ENCODE measurements at regions not wholly inside any gene's neighbourhood (a gene's known extent, or its start where the extent isn't known, plus 50 kb on each side); places are given as distances from the start of the nearest gene placed in this dataset.
A peak's percentile ranks its signal among the peaks of the same experiment; 100 is the strongest.

DNA sequence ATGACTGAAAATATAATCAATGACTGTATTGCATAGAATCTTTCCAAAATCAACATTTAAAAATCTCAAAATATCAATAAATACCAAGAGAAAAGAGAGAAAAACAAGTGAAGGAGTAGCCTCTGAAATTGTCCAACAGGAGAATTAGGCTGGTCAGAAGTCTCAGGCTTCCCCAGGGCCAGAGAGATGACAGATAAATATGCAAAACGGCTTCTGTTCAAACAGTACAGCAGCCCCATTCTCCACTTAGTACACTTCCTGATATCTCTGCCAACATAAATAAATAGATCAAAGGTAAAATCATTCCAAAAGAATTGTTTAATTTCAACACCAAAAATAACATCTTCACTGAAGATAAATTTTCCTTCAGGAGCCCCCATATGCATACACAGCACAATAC, 204.7 kb upstream of the GABRA2 start:
- DNase-seq = peak; percentile 4

DNA sequence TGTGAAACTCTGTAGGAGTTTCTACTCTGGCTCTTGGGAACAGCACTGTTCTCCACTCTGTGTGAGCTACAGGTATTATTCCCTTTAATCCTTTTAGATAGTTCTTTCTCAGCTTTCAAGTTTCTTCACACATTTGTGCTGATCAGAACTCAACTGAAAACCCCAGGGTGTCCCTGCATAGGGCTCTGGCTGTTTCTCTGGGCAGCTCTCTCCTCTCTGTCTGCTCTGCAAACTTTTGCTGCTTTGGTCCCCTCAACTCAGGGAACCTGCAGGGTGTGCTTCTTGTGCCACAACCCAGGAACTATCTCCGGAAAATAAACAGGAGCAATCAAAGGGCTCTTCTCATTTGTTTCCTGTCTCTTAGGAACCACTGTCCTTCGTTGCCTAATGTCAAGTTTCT, 196.6 kb upstream of the GABRA2 start:
- no peak for DNase-seq

DNA sequence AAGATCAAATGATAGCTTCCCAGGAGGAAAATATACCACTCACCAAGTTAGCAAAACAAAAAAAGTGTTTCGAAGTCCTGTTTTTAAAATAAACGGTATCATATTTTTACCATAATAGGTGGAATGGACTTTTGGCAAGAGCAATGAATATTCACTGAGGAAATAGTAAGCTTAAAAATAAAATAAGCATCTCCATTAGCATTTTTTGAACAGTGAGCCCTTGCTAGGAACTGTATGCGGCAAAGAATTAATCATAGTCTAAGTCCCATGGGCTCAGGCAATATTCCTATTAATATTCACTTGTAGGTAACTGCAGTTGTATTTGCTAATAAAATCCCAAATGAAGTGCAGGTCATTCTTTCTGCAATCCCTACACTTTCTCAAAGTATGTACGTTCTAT, 191.7 kb upstream of the GABRA2 start:
- no peak for DNase-seq

DNA sequence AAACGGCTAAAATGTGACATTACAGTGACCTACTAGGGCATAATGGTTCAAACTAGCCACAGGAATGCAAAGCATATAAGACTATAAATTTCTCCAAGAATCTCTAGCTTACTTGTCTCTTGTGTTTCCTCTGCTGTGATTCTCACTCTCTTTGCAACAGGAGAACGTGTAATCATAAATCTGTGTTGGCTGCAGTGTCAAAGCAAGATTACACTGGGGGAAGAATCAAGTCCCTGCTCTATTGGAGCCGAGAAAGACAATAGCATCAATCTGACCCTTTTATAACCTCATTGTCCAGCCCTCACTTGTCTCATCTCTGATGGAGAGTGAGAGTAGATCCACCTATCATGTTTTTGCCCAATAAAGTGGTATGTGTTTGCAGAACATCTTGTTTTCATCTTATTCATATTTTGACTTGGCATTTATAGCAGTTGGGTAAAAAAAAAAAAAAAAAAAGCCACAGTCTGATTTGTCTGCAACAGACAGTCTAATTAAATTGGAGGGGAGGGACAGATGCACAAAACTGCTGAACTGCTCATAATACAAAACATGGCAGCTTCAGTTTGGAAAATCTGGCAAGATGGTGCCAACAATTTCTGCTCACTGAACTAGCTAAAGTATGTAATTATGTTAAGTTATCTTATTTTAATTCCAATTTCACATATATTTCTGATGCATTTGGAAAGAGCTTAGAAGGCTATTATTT, 165.0 kb upstream of the GABRA2 start:
- no peak for DNase-seq

DNA sequence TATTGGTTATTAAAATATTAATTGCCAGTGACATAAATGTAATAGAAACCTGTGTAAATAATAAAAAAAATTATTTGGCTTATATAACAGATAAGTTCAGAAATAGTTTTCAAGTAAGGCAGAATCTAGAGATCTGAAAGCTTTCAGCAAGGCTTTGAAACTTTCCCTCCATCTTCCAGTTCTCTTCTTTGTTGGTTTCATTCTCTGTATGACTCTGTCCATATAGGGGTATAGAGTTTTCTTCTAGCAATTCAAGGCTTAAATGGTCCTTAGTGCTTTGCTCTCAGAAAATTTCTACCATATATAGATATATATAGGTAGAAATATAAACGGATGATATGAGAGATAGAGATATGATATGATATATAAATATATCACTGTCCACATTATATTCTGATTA, 160.5 kb upstream of the GABRA2 start:
- DNase-seq = no peak

DNA sequence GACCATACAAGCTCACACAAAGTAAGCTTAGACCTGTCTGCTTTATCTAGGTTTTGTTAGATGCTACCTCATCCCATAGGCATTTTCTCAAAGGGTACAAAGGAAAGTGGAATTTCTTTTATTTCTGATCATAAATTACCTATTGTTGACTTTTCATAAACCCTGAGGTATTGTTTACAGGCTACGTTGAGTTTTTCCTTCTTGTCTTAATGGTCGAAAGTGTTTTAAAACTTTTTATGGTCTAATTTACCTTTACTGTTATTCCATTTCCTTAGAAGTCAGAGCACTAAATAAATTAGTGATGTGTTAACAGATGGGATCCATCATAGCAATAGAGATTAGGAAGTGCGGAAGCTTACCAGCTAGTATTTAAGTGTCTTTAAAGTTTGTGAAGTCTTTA, 159.2 kb upstream of the GABRA2 start:
- no peak for DNase-seq

DNA sequence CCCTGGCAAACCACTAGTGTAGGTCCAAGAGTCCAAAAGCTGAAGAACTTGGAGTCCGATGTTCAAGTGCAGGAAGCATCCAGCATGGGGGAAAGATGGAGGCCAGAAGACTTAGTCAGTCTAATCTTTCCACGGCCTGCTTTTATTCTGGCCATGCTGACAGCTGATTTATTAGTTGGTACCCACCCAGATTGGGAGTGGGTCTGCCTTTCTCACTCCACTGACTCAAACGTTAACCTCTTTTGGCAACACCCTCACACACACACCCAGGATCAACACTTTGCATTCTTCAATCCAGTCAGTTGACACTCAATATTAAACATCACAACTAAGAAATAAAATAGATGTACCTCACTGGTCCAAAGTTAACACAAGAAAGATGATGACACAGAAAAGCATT, 134.8 kb upstream of the GABRA2 start:
- DNase-seq = no peak

DNA sequence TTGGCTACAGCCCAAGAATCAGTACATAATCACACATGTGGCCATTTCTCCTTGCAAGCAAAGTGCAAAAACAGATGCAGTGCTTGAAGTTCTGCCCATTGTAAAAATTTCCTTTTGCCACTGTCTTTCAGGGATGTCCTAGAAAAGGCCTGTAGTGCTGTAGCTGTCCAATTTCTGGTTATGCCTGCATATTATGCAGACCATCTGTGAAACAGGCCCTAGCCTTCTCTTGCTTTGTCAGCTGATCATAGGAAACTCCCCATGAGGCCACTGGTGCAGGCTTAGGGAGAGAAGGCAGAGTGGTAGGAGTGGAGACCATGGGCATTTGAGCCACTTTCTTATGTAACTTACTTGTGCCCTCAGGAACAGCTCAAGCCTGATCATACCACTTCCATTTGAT, 130.4 kb upstream of the GABRA2 start:
- DNase-seq = no peak

DNA sequence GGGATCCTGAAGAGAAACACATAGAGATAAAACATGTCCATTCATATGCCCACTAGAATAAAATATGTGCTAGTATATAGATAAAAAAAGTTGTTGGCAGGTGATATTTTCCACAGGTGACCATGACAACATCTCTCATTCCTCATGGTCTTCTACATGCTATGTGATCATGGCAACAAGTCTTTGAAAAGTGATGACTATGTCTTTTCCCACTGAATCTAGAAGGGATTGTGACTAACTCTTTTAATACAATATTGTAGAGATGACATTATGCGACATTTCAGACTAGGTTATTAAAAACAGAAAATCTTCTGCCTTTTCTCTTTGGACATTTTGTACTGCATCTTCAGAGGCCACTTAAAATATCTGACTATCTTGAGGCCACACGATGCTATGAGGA, 126.0 kb upstream of the GABRA2 start:
- DNase-seq = no peak

DNA sequence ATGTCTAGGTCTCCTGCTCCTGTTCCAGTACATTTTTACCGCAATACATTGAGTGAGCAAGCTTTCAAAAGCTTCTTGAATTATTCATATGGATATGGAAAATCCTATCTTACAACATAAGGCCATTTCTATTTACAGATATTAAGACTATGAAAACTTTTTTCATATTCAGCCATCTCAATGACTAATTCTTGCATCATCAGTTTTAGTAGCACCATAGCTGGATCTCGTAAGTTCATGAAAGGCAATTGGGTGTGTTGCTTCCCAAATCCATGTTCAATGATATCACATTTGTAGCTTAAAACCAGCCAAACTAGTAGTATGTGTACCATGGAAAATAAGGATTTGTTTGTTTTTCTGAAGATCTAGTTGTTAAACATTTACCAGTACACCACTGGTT, 118.3 kb upstream of the GABRA2 start:
- DNase-seq = no peak

DNA sequence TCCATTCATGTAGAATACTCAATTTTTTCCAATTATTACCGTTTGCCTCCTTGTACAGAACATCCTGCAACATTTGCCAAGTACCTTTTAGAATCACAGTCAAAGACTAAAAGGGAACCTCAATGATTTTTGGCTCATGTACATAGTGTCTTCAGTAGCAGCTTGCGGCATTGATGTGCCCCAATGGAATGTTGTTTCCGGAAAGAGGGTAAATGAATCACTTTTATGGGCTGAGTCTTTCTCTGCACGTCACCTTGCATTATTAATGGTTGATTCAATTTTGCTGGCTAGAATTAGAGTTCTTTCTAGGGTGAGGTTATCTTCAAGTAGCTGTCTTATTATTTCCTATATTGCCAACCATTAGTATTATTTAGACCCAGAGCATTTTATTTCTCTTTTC, 116.9 kb upstream of the GABRA2 start:
- DNase-seq = no peak

DNA sequence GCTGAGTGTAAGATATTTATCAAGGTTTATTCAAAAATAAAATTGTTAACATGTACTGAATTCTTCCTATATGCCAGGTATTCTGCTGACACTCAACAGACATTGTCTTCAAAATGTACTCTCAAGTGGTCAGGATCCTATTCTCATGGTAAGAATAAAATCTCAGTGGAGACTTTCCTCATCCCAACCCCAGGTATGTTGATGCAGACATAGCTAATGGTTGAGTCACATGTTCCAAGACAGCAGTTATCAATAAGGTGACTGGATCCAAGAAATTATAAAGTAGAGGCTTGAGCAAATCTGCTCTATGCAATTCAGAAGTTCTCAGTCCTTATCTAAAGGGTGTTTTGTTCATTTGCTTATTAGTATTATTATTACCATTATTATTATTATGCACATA, 115.2 kb upstream of the GABRA2 start:
- DNase-seq = no peak

DNA sequence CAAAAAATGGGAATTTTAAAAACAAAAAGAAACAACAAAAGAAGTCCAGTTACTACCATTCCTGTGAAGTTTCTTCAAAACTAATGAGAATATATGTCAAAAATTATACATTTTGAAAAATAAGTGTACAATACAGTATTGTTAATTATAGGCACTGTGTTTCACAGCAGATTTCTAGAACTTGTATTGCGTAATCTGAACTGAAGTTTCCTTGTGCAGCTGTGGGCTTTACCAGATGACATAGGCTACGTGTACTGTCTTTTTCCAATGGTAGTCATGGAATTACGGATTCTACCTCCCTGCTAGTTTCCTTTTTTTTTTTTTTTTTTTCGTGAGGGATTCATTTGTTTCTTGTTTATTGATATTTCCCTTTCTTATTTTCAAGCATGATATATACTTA, 113.8 kb upstream of the GABRA2 start:
- DNase-seq = no peak

DNA sequence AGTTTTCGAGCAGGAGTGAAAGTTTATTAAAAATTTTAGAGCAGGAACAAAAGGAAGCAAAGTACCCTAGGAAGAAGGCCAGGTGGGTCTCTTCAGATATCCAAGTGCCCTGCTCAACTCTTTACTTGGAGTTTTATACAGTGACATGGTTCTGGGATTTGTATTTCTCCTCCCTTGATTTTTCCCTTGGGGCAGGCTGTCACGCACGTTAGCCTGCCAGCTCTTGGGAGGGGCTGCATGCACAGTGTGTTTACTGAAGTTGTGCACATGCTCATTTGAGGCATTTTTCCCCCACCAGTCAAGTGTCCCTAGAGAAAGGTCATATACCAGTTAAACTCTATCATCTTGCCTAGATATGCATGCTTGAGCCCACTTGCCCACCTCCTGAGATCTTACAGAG, 102.5 kb upstream of the GABRA2 start:
- DNase-seq = no peak

DNA sequence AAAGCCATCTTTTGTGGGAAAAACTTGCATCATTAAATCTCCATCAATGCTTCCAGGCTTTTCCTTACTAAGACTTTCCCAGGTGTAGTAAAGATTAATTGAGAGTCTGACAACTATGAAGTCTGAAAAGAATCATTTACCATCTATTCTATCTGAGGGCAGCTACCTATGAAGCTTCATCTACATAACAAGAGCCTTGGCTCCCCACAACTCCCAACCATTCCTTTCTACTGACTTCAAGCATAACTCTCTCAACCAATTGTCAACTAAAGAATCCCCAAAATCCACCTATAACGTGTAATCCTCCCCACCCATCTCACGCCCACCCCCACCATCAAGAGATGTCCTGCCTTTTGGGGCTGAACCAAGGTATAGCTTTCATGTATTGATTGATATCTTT, 101.5 kb upstream of the GABRA2 start:
- DNase-seq = no peak

DNA sequence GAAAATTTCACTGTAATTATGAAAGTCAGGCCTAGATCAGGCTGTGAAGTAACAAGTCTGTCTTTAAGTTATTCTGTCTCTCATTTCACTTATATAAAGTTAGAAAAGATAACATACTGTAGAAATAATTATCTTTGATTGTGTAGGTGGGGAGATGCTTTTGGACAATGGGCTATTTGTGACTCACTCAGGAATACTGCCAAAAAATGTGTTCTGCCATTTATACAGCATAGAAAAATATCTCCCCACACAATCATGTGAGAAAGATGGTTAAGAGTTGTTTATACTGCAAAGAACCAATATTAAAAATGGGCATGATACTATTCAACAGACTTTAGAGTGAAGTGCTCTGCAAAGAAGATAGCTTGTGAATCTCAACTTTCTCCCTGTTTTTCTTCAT, 95.0 kb upstream of the GABRA2 start:
- DNase-seq = no peak

DNA sequence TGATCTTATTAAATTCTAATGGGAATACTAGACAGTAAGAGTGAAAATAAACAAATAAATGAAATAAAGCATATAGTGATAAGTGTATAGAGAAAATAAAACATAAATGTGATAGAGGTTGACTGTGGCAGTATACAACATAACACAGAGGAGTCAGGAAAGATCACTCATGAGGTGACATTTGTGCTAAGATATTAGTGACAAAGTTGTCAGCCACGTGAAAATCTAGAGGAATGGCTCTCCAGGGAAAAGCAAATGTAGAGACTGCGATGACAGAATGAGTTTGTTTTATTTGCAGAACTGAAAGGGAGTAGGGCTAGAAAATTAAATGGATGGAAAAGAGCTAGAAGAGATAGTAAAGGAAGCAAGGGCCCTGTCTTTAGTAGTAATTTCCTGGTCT, 72.8 kb upstream of the GABRA2 start:
- no peak for DNase-seq

DNA sequence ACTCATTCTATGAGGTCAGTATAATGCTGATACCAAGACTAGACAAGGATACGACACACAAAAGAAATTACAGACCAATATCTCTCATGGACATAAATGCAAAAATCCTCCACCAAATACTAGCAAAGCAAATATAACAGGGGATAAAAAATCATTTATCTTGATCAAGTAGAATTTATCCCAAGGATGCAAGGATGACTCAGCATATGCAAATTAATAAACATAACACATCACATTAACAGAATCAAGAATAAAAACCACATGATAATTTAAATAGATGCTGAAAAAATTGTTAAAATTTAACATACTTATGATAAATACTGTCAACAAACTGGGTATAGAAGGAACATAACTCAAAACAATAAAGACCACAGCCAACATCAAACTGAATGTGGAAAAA, 69.4 kb upstream of the GABRA2 start:
- no peak for DNase-seq

DNA sequence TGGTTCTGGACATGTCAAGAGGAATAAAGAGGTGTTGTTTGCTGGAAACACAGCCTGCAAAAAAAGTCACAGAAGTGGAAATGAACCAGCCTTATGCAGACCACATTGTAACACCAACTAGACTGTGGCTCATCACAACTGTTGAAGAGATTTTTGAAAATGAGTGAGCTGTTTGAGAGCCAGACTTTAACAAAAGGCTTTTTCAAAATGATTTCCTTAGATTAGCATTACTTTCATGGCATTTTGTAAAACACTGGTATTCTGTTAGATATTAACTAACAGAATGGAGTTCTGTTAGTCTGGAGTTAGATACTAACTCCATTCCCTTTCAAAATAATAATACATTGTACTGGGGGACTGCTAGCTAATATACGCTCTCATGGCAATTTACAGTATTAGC, 60.6 kb upstream of the GABRA2 start:
- no peak for DNase-seq

DNA sequence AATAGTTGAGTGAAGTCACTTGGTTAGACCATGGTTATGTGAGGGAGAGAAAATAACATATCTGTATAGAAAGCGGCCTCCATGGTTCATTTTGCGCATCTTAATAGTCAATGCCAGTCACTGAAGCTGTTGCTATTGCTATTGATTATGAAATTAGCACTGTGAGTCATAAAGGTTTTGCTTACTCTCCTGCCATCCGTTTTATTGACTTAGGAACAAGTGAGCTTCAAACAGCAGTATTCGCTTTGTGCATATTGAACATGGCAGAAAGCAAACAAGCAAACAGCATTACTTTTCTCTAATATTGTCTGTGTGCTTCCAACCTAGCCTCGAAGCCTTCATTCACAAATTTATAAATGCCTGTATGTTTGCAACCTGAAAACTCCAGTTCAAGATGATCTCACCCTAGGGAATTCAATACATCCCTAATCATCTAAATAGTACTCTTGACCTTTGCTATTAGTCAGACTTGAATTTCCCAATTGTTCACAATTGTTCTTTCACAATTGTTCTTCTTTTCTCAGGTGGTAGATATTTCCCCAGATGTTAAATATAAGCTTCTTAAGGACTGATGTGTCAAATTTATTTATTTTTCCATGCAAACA, 55.9 kb upstream of the GABRA2 start:
- no peak for DNase-seq

DNA sequence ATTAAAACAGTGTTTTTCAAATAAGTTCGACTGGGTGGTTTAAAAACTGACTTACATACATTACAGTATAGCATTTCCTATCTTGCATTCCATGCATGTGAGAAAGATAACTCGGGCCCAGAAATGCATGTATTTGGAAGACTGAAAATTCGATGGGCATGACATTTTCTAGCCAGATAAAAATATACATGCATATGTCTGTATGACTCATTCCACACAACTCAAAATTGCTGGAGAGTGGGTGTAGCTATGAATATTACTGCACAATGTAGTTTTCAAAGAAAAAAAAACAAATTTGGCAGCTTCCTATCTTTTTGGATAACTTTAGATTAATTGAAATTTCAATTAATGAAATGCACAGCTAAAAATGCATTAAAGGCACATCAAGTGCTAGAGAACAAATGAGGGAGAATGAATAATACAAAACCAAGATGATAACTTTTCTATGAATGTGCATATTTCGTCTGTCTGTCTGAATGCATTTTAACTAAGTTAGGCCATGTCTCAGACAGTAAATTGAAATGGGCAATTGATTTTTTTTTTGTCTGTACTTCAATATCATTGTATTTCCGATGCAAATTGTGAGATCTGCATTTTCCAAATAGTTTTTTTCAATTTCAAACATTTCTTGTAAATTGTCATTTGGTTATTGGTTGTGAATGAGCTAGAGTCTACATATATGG, 54.5 kb upstream of the GABRA2 start:
- no peak for DNase-seq

DNA sequence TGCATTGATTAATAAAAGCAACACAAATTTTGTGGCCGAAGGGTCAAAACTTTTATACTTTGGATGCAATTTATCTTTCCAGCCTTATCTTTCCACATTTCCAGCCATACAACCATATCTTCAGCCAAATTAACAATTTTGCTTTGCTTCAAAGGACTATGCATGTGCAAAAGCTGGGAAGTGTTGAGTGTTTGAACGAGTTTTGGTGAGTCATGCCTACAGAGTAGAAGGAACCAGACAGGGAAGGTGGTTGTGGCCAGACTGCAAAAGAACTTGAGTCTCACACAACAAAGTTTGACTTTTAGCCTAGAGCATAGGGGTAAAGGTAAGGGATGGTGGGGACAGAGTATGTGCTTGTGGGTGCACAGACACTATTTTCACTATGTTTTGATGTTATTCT, 53.0 kb upstream of the GABRA2 start:
- no peak for DNase-seq

DNA sequence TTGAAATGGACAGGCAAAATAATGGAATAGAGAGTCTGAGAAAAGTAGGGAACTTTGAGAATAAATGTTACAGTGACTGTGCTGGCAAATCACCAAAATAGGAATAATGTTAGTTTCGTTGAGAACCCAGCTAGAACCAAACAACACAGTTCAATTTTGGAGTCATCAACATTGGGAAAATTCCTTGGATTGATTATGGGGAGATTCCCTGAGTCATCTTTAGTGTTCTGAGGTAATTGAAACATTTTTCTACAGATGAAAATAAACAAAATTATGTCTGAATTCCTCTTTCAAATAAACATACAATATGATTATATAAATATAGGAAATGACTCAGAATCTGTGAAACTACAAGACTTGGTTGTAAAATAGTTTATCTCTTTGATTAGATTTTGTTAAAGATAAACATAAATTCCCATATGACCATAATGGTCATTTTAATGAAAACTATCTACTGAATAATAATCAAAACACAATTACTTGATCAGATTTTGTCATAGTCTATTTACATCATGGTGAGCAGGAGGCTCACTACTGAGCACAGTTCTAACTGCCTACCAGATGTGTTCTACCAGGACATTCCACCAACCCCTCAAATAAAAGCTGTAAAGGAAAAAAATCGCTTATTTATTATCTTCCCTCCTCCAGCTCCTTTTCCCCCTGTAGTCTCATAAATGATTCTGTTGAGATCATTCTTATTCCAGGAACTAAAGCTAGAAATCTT, 51.4 kb upstream of the GABRA2 start:
- DNase-seq = no peak

Measured in NCI-H526 treated with DMSO at 0.1 percent for 48 hours (cell line).